ENCODE measurements at regions not wholly inside any gene's neighbourhood (a gene's known extent, or its start where the extent isn't known, plus 50 kb on each side); places are given as distances from the start of the nearest gene placed in this dataset.

GRCh38 chr6:109295109-109295773 lies 87.0 kb downstream of the CD164 start:
- Histone ChIP-seq H3K9me3 (ENCODE audit: severe bottlenecking) (no peaks in the 10 kb centered on the region), H3K4me3 (ENCODE audit: low read depth, low read length) (no peak overlapping the region), H3K27me3 (ENCODE audit: insufficient read depth, low read depth, severe bottlenecking) (no peaks in the 10 kb centered on the region), H3K27ac (no peak overlapping the region), H3K36me3 (no peaks in the 10 kb centered on the region)
- no peak for DNase-seq
- TF ChIP-seq, protein P1, sequence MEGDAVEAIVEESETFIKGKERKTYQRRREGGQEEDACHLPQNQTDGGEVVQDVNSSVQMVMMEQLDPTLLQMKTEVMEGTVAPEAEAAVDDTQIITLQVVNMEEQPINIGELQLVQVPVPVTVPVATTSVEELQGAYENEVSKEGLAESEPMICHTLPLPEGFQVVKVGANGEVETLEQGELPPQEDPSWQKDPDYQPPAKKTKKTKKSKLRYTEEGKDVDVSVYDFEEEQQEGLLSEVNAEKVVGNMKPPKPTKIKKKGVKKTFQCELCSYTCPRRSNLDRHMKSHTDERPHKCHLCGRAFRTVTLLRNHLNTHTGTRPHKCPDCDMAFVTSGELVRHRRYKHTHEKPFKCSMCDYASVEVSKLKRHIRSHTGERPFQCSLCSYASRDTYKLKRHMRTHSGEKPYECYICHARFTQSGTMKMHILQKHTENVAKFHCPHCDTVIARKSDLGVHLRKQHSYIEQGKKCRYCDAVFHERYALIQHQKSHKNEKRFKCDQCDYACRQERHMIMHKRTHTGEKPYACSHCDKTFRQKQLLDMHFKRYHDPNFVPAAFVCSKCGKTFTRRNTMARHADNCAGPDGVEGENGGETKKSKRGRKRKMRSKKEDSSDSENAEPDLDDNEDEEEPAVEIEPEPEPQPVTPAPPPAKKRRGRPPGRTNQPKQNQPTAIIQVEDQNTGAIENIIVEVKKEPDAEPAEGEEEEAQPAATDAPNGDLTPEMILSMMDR (IDR thresholded peaks at IDR 0.05; ENCODE audit: low read depth, low read length), result no peak

DNA sequence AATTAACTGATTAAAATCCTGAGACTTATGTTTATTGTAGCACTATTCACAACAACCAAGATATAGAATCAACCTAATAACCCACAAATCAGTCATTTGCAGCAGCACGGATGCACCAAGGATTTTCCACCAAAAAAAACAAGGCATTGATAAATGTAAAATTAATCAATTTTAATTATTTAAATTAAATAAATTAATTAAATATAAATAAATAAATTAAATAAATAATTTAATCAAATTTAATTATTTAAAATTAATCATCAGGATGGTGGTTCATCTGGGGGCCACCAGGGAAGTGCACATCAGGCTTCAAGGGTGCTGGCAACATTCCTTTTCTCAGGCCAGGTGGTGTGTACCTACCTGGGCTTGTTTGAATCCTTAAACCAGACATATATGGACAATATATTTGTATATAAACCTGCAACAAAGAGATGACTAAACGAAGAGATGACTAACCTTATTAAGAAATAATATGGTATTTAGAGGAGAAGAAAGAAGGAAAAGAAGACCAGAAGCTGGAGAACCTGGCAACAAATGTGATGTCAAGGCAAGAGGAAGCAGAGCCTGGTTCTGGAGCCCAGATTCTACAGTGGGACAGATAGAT lies 89.2 kb downstream of the CD164 start:
- H3K36me3 ChIP-seq, result no peaks in the 10 kb centered on the region
- TF ChIP-seq, protein P1 (IDR thresholded peaks at IDR 0.05; ENCODE audit: low read depth, low read length), result no peak
- H3K27me3 ChIP-seq (ENCODE audit: insufficient read depth, low read depth, severe bottlenecking), result no peaks in the 10 kb centered on the region
- no peaks in the 10 kb centered on the region for H3K9me3 ChIP-seq (ENCODE audit: severe bottlenecking)
- H3K27ac ChIP-seq, result no peak overlapping the region
- DNase-seq, result no peak
- H3K4me3 ChIP-seq (ENCODE audit: low read depth, low read length), result no peak overlapping the region

DNA sequence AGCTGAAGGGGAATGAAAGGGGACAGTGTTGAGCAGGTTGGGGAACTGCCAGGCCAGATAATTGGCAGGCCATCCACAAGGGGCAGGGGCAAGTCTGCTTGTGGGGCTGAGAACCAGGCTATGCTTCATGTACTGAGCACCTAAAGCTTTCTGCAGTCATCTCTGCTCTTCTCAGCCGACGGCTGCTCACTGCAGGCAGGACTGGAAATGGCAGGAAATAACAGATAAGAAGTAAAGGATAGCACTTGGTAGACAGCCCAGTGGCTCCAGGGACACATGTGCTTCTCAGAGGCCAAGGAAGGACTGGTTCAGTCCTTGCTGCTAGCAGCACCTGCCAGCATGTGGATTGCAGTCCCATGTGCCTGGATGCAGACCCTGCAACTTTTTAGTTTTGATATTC lies 89.8 kb downstream of the CD164 start:
- Histone ChIP-seq H3K36me3 (no peaks in the 10 kb centered on the region), H3K4me3 (ENCODE audit: low read depth, low read length) (no peak overlapping the region), H3K27me3 (ENCODE audit: insufficient read depth, low read depth, severe bottlenecking) (no peaks in the 10 kb centered on the region), H3K9me3 (ENCODE audit: severe bottlenecking) (no peaks in the 10 kb centered on the region), H3K27ac (no peak overlapping the region)
- TF ChIP-seq, protein P1 (IDR thresholded peaks at IDR 0.05; ENCODE audit: low read depth, low read length), result no peak
- no peak for DNase-seq

GRCh38 chr6:109291902-109292301 lies 90.4 kb downstream of the CD164 start:
- Histone ChIP-seq H3K27ac (no peak overlapping the region), H3K4me3 (ENCODE audit: low read depth, low read length) (no peak overlapping the region), H3K9me3 (ENCODE audit: severe bottlenecking) (no peaks in the 10 kb centered on the region), H3K36me3 (no peaks in the 10 kb centered on the region), H3K27me3 (ENCODE audit: insufficient read depth, low read depth, severe bottlenecking) (no peaks in the 10 kb centered on the region)
- TF ChIP-seq, protein P1 (IDR thresholded peaks at IDR 0.05; ENCODE audit: low read depth, low read length), result no peak
- DNase-seq, result no peak

DNA sequence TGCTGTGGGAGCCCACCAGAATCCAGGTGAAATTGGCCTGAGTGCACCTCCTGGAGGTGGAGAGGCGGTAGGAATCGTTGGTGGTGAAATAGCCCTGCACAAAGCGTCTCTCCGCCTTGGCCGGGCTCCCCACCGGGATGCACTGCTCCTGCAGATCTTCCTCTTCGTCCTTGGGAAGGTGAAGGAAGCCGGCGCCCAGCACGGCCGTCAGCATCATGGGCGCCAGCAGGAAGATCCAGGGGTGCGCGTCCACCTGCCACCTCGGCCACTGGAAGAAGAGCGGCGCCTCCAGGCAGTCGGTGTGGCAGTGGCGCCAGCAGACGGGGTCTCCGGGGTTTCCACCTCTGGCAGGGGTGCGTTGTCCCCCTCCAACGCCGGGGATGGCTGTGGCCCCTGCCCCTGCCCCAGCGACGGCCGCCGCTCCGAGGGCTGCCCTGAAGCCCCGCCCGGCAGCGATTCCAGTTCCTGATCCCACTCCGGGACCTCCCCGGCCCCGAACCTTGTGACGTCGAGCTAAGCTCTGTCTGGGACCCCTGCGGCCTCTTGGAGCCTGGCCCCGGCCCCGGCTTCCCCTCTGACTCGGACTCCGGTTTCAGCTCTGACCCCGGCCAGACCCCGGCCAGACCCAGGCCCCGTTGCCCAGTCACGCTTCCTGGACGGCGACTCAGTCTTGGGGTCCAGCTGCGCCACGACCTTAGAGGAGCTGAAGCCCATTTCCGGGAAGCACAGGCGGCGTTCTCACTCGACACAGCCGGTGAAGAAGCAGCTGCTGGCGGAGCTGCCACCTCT lies 91.9 kb downstream of the CD164 start:
- Histone ChIP-seq H3K36me3 (no peaks in the 10 kb centered on the region), H3K27ac (no peak overlapping the region), H3K27me3 (ENCODE audit: insufficient read depth, low read depth, severe bottlenecking) (no peaks in the 10 kb centered on the region), H3K4me3 (ENCODE audit: low read depth, low read length) (no peak overlapping the region), H3K9me3 (ENCODE audit: severe bottlenecking) (no peaks in the 10 kb centered on the region)
- TF ChIP-seq, protein P1 (IDR thresholded peaks at IDR 0.05; ENCODE audit: low read depth, low read length), result no peak
- no peak for DNase-seq

Data from WERI-Rb-1 (cell line).